ENCODE measurements at regions not wholly inside any gene's neighbourhood (a gene's known extent, or its start where the extent isn't known, plus 50 kb on each side); places are given as distances from the start of the nearest gene placed in this dataset.
A peak's percentile ranks its signal among the peaks of the same experiment; 100 is the strongest.

DNA sequence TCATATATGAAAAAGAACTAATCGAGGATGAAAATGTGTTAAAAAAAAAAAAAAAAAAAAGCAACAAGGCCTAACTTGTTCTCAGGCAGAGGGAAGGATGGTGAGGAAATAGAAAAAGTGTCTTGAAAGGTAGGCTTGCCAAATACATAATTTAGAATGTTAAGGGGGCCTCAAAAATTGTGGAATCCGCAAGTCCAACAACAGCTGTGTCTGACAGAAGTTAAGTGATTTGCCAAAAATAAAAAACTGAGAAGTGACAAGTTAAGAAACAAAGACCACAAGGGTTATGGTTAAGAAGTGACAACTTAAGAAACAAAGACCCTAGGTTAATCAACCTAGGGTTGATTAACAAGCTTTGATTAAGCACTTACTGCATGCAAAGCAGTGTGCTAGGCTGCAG lies 110.6 kb downstream of the P2RY1 start:
- Histone ChIP-seq H3K4me1 (ENCODE audit: control insufficient read depth, insufficient read depth, low read length) (no peaks in the 10 kb centered on the region), H3K36me3 (ENCODE audit: control insufficient read depth, insufficient read depth, low read length) (no peaks in the 10 kb centered on the region), H3K27ac (ENCODE audit: low read length) (no peak overlapping the region), H3K9me3 (replicated peaks; ENCODE audit: control insufficient read depth, low read depth, low read length) (no peaks in the 10 kb centered on the region), H3K27me3 (ENCODE audit: control insufficient read depth, insufficient read depth, low read length) (no peaks in the 10 kb centered on the region), H3K4me3 (ENCODE audit: low read length) (no peak overlapping the region)
- no CpG with 5 or more reads among the region's 2 CpGs for WGBS (ENCODE audit: insufficient coverage)
- DNase-seq = no peak

DNA sequence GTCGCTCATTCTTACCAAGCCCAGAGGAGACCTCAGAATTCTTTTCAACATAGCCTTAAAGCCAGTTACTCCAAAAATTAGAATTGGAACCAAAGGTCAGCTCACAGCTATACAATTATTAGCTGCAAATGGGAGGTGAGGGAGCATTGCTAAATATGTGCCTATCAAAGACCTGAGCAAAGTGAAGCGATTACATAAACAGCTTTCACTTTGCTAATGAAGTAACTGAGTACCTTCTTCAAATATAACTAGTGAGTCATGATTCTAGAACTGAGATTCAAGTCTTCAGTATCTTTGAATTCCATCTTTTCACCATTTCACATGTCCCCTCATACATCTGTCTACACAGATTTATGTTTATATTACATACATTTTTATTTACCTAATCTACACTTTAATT lies 122.6 kb downstream of the P2RY1 start:
- no peak overlapping the region for H3K4me3 ChIP-seq (ENCODE audit: low read length)
- no CpG with 5 or more reads among the region's 2 CpGs for WGBS (ENCODE audit: insufficient coverage)
- H3K4me1 ChIP-seq (ENCODE audit: control insufficient read depth, insufficient read depth, low read length) = no peaks in the 10 kb centered on the region
- no peaks in the 10 kb centered on the region for H3K9me3 ChIP-seq (replicated peaks; ENCODE audit: control insufficient read depth, low read depth, low read length)
- H3K36me3 ChIP-seq (ENCODE audit: control insufficient read depth, insufficient read depth, low read length) = no peaks in the 10 kb centered on the region
- DNase-seq = no peak
- H3K27ac ChIP-seq (ENCODE audit: low read length) = no peak overlapping the region
- H3K27me3 ChIP-seq (ENCODE audit: control insufficient read depth, insufficient read depth, low read length) = no peaks in the 10 kb centered on the region

DNA sequence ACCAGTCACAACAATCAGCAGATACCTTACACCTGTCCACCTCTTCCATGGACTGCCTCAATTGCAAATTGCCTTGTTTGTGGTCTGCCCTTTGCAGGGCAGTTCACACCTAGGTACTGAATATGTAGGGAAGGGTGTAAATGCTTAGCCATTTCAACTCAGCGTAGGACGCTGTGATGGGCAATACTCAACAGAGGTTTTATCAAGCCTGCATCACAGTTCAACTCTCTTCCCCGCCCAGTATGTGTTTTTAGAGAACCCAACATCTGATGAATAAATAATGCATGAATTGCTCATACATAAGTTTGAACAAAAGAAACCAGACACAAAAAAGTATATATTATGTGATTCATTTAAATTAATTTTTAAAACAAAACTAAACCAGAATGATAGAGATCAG lies 124.4 kb downstream of the P2RY1 start:
- Histone ChIP-seq H3K27ac (ENCODE audit: low read length) (no peak overlapping the region), H3K27me3 (ENCODE audit: control insufficient read depth, insufficient read depth, low read length) (no peaks in the 10 kb centered on the region), H3K4me3 (ENCODE audit: low read length) (no peak overlapping the region), H3K36me3 (ENCODE audit: control insufficient read depth, insufficient read depth, low read length) (no peaks in the 10 kb centered on the region), H3K4me1 (ENCODE audit: control insufficient read depth, insufficient read depth, low read length) (no peaks in the 10 kb centered on the region), H3K9me3 (replicated peaks; ENCODE audit: control insufficient read depth, low read depth, low read length) (no peaks in the 10 kb centered on the region)
- WGBS (ENCODE audit: insufficient coverage) = no CpG with 5 or more reads among the region's 3 CpGs
- no peak for DNase-seq

- no peak overlapping the region for H3K27ac ChIP-seq (ENCODE audit: low read length)
- no peaks in the 10 kb centered on the region for H3K9me3 ChIP-seq (replicated peaks; ENCODE audit: control insufficient read depth, low read depth, low read length)
- no peaks in the 10 kb centered on the region for H3K36me3 ChIP-seq (ENCODE audit: control insufficient read depth, insufficient read depth, low read length)
- H3K4me1 ChIP-seq (ENCODE audit: control insufficient read depth, insufficient read depth, low read length) = no peaks in the 10 kb centered on the region
- no CpG with 5 or more reads among the region's 3 CpGs for WGBS (ENCODE audit: insufficient coverage)
- H3K27me3 ChIP-seq (ENCODE audit: control insufficient read depth, insufficient read depth, low read length) = no peaks in the 10 kb centered on the region
- no peak for DNase-seq
- H3K4me3 ChIP-seq (ENCODE audit: low read length) = no peak overlapping the region
These were observed 125.8 kb downstream of the P2RY1 start for GRCh38 chr3:152960684-152961083.

DNA sequence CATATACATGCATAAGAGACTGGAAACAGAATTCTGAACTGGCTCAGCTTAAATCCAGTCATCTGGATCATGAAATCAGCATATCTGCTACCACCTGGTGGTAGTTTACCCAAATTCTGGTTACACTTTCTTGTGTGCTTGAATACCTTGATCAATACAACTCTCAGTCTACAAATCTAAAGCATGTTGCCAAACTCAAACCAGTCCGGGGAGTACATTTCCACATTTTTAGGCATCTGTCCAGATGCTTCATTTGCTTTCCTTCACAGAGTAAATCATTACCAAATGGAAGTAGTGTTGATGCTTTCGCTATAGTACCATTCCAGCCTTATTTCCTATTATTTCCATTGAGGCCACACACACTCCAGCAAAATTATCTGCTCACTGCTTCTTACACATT lies 126.4 kb downstream of the P2RY1 start:
- WGBS (ENCODE audit: insufficient coverage) = no CpG with 5 or more reads among the region's 2 CpGs
- Histone ChIP-seq H3K27ac (ENCODE audit: low read length) (no peak overlapping the region), H3K27me3 (ENCODE audit: control insufficient read depth, insufficient read depth, low read length) (no peaks in the 10 kb centered on the region), H3K9me3 (replicated peaks; ENCODE audit: control insufficient read depth, low read depth, low read length) (no peaks in the 10 kb centered on the region), H3K4me1 (ENCODE audit: control insufficient read depth, insufficient read depth, low read length) (no peaks in the 10 kb centered on the region), H3K36me3 (ENCODE audit: control insufficient read depth, insufficient read depth, low read length) (no peaks in the 10 kb centered on the region), H3K4me3 (ENCODE audit: low read length) (no peak overlapping the region)
- peak; percentile 42 for DNase-seq

DNA sequence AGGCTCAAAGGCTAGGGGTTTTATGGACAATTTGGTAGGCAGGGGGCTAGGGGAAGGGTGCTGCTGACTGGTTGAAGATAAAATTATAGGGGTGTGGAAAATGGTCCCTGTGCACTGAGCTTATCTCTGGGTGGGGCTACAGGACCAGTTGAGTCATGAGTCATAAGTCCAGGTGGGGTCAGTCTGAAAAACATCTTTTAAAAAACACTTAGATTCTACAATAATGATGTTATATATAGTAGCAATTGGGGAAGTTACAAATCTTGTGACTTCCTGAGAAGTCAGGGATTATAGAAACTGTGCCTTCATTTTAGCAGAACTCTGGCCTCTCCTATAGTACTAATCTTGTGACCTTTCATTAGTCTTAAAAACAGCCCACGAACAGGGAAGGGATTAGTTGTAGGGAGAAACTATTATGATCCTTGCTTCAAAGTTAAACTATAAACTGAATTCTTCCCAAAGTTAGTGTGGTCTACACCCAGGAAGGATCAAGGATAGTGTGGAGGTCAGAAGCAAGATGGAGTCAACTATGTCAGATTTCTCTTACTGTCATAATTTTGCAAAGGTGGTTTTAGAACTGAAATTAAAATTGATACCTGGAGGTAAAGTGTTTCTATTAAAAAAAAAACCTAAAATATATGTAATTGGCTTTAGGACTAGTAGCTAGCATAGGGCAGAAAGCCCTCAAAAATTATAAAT lies 130.1 kb downstream of the P2RY1 start:
- no CpG with 5 or more reads among the region's 1 CpG for WGBS (ENCODE audit: insufficient coverage)
- Histone ChIP-seq H3K4me1 (ENCODE audit: control insufficient read depth, insufficient read depth, low read length) (no peaks in the 10 kb centered on the region), H3K9me3 (replicated peaks; ENCODE audit: control insufficient read depth, low read depth, low read length) (no peaks in the 10 kb centered on the region), H3K36me3 (ENCODE audit: control insufficient read depth, insufficient read depth, low read length) (no peaks in the 10 kb centered on the region), H3K4me3 (ENCODE audit: low read length) (no peak overlapping the region), H3K27me3 (ENCODE audit: control insufficient read depth, insufficient read depth, low read length) (no peaks in the 10 kb centered on the region), H3K27ac (ENCODE audit: low read length) (no peak overlapping the region)
- DNase-seq = peak; percentile 15

DNA sequence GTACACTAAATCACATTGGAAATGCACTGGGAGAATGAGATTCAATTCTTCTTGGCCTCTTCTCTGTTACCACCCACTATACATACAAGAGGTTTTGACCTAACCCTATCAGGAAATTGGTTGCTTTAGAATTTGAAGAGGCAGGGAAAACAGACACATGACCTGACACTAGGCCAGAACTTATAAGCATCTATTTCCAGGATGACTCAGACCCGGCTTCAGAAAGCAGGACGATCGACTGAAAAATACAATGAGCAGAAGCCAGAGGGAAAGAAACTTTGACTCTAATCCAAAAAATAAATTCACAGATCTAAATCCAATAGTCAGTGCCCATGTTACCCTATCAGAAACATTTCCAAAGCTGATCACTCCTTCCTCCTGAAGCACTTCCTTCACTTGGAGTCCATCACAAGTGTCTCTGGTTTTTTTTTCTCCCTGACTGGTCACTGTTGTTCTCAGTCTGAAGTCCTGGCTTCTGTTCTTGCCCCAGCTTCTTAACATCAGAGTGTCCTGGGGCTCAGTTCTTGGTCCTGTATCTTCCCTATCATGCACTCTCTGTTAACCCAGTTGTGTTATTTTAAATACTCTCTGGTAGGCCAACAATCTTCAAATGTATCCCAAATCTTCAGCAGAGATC lies 133.6 kb downstream of the P2RY1 start:
- Histone ChIP-seq H3K27ac (ENCODE audit: low read length) (no peak overlapping the region), H3K9me3 (replicated peaks; ENCODE audit: control insufficient read depth, low read depth, low read length) (no peaks in the 10 kb centered on the region), H3K36me3 (ENCODE audit: control insufficient read depth, insufficient read depth, low read length) (no peaks in the 10 kb centered on the region), H3K27me3 (ENCODE audit: control insufficient read depth, insufficient read depth, low read length) (no peaks in the 10 kb centered on the region), H3K4me3 (ENCODE audit: low read length) (no peak overlapping the region), H3K4me1 (ENCODE audit: control insufficient read depth, insufficient read depth, low read length) (no peaks in the 10 kb centered on the region)
- 12% methylated on average over 3 of the region's 3 CpGs for WGBS (ENCODE audit: insufficient coverage)
- peak; percentile 37 for DNase-seq

- Histone ChIP-seq H3K27me3 (ENCODE audit: control insufficient read depth, insufficient read depth, low read length) (no peaks in the 10 kb centered on the region), H3K4me1 (ENCODE audit: control insufficient read depth, insufficient read depth, low read length) (no peaks in the 10 kb centered on the region), H3K4me3 (ENCODE audit: low read length) (no peak overlapping the region), H3K27ac (ENCODE audit: low read length) (no peak overlapping the region), H3K9me3 (replicated peaks; ENCODE audit: control insufficient read depth, low read depth, low read length) (no peaks in the 10 kb centered on the region), H3K36me3 (ENCODE audit: control insufficient read depth, insufficient read depth, low read length) (no peaks in the 10 kb centered on the region)
- 60% methylated on average over 1 of the region's 1 CpG for WGBS (ENCODE audit: insufficient coverage)
- no peak for DNase-seq
These were observed 134.8 kb downstream of the P2RY1 start for GRCh38 chr3:152969557-152970300.

- Histone ChIP-seq H3K27ac (ENCODE audit: low read length) (no peak overlapping the region), H3K9me3 (replicated peaks; ENCODE audit: control insufficient read depth, low read depth, low read length) (no peaks in the 10 kb centered on the region), H3K27me3 (ENCODE audit: control insufficient read depth, insufficient read depth, low read length) (no peaks in the 10 kb centered on the region), H3K4me1 (ENCODE audit: control insufficient read depth, insufficient read depth, low read length) (no peaks in the 10 kb centered on the region), H3K4me3 (ENCODE audit: low read length) (no peak overlapping the region), H3K36me3 (ENCODE audit: control insufficient read depth, insufficient read depth, low read length) (no peaks in the 10 kb centered on the region)
- WGBS (ENCODE audit: insufficient coverage) = no CpG with 5 or more reads among the region's 4 CpGs
- DNase-seq = no peak
These were observed 135.9 kb downstream of the P2RY1 start for GRCh38 chr3:152970851-152971250.

DNA sequence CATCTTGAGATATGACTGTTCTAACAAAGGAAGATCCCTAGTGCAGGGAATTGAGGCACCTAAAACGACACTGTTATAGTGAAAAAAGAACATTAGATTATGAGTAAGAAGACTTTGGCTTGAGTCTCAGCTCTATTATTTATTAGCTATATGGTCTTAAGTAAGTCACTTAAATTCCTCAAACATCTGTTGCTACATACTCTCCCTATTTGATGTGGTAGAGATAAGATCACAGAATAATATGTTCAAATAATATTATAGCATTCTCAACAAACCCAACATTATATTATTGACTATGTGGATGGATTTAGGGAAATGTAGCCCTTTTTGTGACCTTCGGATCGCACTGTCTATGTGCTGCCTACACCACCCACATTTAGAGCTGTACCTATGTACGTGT lies 136.9 kb downstream of the P2RY1 start:
- no CpG with 5 or more reads among the region's 4 CpGs for WGBS (ENCODE audit: insufficient coverage)
- H3K27ac ChIP-seq (ENCODE audit: low read length) = no peak overlapping the region
- H3K4me1 ChIP-seq (ENCODE audit: control insufficient read depth, insufficient read depth, low read length) = no peaks in the 10 kb centered on the region
- no peak overlapping the region for H3K4me3 ChIP-seq (ENCODE audit: low read length)
- H3K9me3 ChIP-seq (replicated peaks; ENCODE audit: control insufficient read depth, low read depth, low read length) = no peaks in the 10 kb centered on the region
- DNase-seq = no peak
- H3K27me3 ChIP-seq (ENCODE audit: control insufficient read depth, insufficient read depth, low read length) = no peaks in the 10 kb centered on the region
- no peaks in the 10 kb centered on the region for H3K36me3 ChIP-seq (ENCODE audit: control insufficient read depth, insufficient read depth, low read length)
